ENCODE measurements at regions not wholly inside any gene's neighbourhood (a gene's known extent, or its start where the extent isn't known, plus 50 kb on each side); places are given as distances from the start of the nearest gene placed in this dataset.

- Histone ChIP-seq H3K4me2 (ENCODE audit: low read length) (no peak overlapping the region), H3K36me3 (ENCODE audit: insufficient read depth, low read length) (no peaks in the 10 kb centered on the region), H3F3A (ENCODE audit: insufficient read depth, low read length, poor library complexity, severe bottlenecking) (no peaks in the 10 kb centered on the region), H3K4me3 (ENCODE audit: low read length) (no peak overlapping the region), H3K9me2 (ENCODE audit: insufficient read depth, low read length) (no peaks in the 10 kb centered on the region), H2AFZ (ENCODE audit: low read depth, low read length) (no peak overlapping the region), H3K27me3 (ENCODE audit: insufficient read depth, low read depth, low read length) (no peaks in the 10 kb centered on the region), H3K79me2 (replicated peaks; ENCODE audit: insufficient read depth, low read length) (no peaks in the 10 kb centered on the region), H4K20me1 (ENCODE audit: insufficient read depth) (no peaks in the 10 kb centered on the region), H3K9ac (ENCODE audit: low read length) (no peak overlapping the region), H3K27ac (ENCODE audit: low read length) (no peak overlapping the region), H3K9me3 (ENCODE audit: low read length) (no peaks in the 10 kb centered on the region)
- TF ChIP-seq EZH2 (IDR thresholded peaks at IDR 0.05; ENCODE audit: borderline replicate concordance, insufficient read depth, low read length, poor library complexity, severe bottlenecking) (no peak), REST (IDR thresholded peaks at IDR 0.05; ENCODE audit: borderline replicate concordance) (no peak), POLR2AphosphoS5 (IDR thresholded peaks at IDR 0.05) (no peak), TAF1 (IDR thresholded peaks at IDR 0.05; ENCODE audit: low read depth) (no peak), MXI1 (conservative IDR thresholded peaks at IDR 0.05; ENCODE audit: poor library complexity, severe bottlenecking) (no peak), EP300 (conservative IDR thresholded peaks at IDR 0.05; ENCODE audit: poor library complexity, severe bottlenecking) (no peak), SMC3 (conservative IDR thresholded peaks at IDR 0.05; ENCODE audit: poor library complexity) (no peak), RAD21 (conservative IDR thresholded peaks at IDR 0.05) (no peak), CTCF (IDR thresholded peaks at IDR 0.05; ENCODE audit: poor library complexity, severe bottlenecking) (no peak)
Observed at GRCh38 chr3:137222736-137223225, 265.0 kb downstream of the IL20RB start.

- Histone ChIP-seq H3K4me3 (ENCODE audit: low read length) (no peak overlapping the region), H3K9me2 (ENCODE audit: insufficient read depth, low read length) (no peaks in the 10 kb centered on the region), H3K27me3 (ENCODE audit: insufficient read depth, low read depth, low read length) (no peaks in the 10 kb centered on the region), H3K36me3 (ENCODE audit: insufficient read depth, low read length) (no peaks in the 10 kb centered on the region), H4K20me1 (ENCODE audit: insufficient read depth) (no peaks in the 10 kb centered on the region), H2AFZ (ENCODE audit: low read depth, low read length) (no peak overlapping the region), H3K79me2 (replicated peaks; ENCODE audit: insufficient read depth, low read length) (no peaks in the 10 kb centered on the region), H3K4me2 (ENCODE audit: low read length) (no peak overlapping the region), H3K27ac (ENCODE audit: low read length) (no peak overlapping the region), H3K9ac (ENCODE audit: low read length) (no peak overlapping the region), H3K9me3 (ENCODE audit: low read length) (no peaks in the 10 kb centered on the region), H3F3A (ENCODE audit: insufficient read depth, low read length, poor library complexity, severe bottlenecking) (no peaks in the 10 kb centered on the region)
- no peak for TF ChIP-seq REST (IDR thresholded peaks at IDR 0.05; ENCODE audit: borderline replicate concordance)
- no peak for TF ChIP-seq CTCF (IDR thresholded peaks at IDR 0.05; ENCODE audit: poor library complexity, severe bottlenecking)
- TF ChIP-seq RAD21 (conservative IDR thresholded peaks at IDR 0.05), result no peak
- TF ChIP-seq EP300 (conservative IDR thresholded peaks at IDR 0.05; ENCODE audit: poor library complexity, severe bottlenecking), result no peak
- no peak for TF ChIP-seq TAF1 (IDR thresholded peaks at IDR 0.05; ENCODE audit: low read depth)
- no peak for TF ChIP-seq EZH2 (IDR thresholded peaks at IDR 0.05; ENCODE audit: borderline replicate concordance, insufficient read depth, low read length, poor library complexity, severe bottlenecking)
- no peak for TF ChIP-seq SMC3 (conservative IDR thresholded peaks at IDR 0.05; ENCODE audit: poor library complexity)
- TF ChIP-seq POLR2AphosphoS5 (IDR thresholded peaks at IDR 0.05), result no peak
Observed at GRCh38 chr3:137224464-137224863, 266.7 kb downstream of the IL20RB start.

Data from neural cell (in vitro differentiated cells).